ENCODE measurements at regions not wholly inside any gene's neighbourhood (a gene's known extent, or its start where the extent isn't known, plus 50 kb on each side); places are given as distances from the start of the nearest gene placed in this dataset.
"Not testable (repeated sequence)": the region's sequence is repeated elsewhere in the genome, so short reads cannot be mapped to it uniquely, and the experiment has no call there.

- no peak for DNase-seq
- H3K36me3 ChIP-seq (replicated peaks), result no peaks in the 10 kb centered on the region
- TF ChIP-seq, protein P1, sequence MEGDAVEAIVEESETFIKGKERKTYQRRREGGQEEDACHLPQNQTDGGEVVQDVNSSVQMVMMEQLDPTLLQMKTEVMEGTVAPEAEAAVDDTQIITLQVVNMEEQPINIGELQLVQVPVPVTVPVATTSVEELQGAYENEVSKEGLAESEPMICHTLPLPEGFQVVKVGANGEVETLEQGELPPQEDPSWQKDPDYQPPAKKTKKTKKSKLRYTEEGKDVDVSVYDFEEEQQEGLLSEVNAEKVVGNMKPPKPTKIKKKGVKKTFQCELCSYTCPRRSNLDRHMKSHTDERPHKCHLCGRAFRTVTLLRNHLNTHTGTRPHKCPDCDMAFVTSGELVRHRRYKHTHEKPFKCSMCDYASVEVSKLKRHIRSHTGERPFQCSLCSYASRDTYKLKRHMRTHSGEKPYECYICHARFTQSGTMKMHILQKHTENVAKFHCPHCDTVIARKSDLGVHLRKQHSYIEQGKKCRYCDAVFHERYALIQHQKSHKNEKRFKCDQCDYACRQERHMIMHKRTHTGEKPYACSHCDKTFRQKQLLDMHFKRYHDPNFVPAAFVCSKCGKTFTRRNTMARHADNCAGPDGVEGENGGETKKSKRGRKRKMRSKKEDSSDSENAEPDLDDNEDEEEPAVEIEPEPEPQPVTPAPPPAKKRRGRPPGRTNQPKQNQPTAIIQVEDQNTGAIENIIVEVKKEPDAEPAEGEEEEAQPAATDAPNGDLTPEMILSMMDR (IDR thresholded peaks at IDR 0.05; ENCODE audit: low read depth, low read length, missing control alignments), result no peak
- in situ Hi-C loops (cut with HindIII; ENCODE audit: low pct_ligation_motif_present, low sequenced_read_pairs), result no loop called here
- no peak overlapping the region for H3K4me3 ChIP-seq (ENCODE audit: low read depth, low read length)
- no peak overlapping the region for H3K27ac ChIP-seq
- no peaks in the 10 kb centered on the region for H3K27me3 ChIP-seq (replicated peaks)
Measured at GRCh38 chr14:34050606-34051005, 99.7 kb upstream of the EGLN3 start.

GRCh38 chr14:34049790-34050189 lies 98.9 kb upstream of the EGLN3 start:
- in situ Hi-C loops (cut with HindIII; ENCODE audit: low pct_ligation_motif_present, low sequenced_read_pairs), result no loop called here
- no peak overlapping the region for H3K27ac ChIP-seq
- H3K4me3 ChIP-seq (ENCODE audit: low read depth, low read length), result no peak overlapping the region
- TF ChIP-seq, protein P1 (IDR thresholded peaks at IDR 0.05; ENCODE audit: low read depth, low read length, missing control alignments), result no peak
- no peaks in the 10 kb centered on the region for H3K27me3 ChIP-seq (replicated peaks)
- no peak for DNase-seq
- H3K36me3 ChIP-seq (replicated peaks), result no peaks in the 10 kb centered on the region

DNA sequence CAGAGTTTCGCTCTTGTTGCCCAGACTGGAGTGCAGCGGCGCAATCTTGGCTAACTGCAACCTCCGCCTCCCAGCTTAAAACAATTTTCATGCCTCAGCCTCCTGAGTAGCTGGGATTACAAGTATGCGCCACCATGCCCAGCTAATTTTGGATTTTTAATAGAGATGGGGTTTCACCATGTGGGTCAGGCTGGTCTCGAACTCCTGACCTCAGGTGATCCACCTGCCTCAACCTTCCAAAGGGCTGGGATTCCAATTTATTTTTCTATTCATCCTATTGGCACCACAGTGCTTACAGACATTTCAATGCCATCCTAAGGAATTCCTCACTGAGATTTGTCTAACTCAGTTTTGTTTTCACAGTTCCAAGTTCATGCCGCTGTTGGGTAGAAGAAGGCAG lies 98.3 kb upstream of the EGLN3 start:
- H3K36me3 ChIP-seq (replicated peaks); DNase-seq; H3K4me3 ChIP-seq (ENCODE audit: low read depth, low read length); H3K27me3 ChIP-seq (replicated peaks); in situ Hi-C loops (cut with HindIII; ENCODE audit: low pct_ligation_motif_present, low sequenced_read_pairs); H3K27ac ChIP-seq: not testable (repeated sequence)

- no peaks in the 10 kb centered on the region for H3K36me3 ChIP-seq (replicated peaks)
- no peak overlapping the region for H3K4me3 ChIP-seq (ENCODE audit: low read depth, low read length)
- TF ChIP-seq, protein P1 (IDR thresholded peaks at IDR 0.05; ENCODE audit: low read depth, low read length, missing control alignments), result no peak
- no peaks in the 10 kb centered on the region for H3K27me3 ChIP-seq (replicated peaks)
- no peak overlapping the region for H3K27ac ChIP-seq
- no peak for DNase-seq
- in situ Hi-C loops (cut with HindIII; ENCODE audit: low pct_ligation_motif_present, low sequenced_read_pairs), result no loop called here
Measured at GRCh38 chr14:34046799-34047520, 96.1 kb upstream of the EGLN3 start.

GRCh38 chr14:34044666-34045306 lies 93.9 kb upstream of the EGLN3 start:
- in situ Hi-C loops (cut with HindIII; ENCODE audit: low pct_ligation_motif_present, low sequenced_read_pairs), result no loop called here
- TF ChIP-seq, protein P1 (IDR thresholded peaks at IDR 0.05; ENCODE audit: low read depth, low read length, missing control alignments), result no peak
- Histone ChIP-seq H3K4me3 (ENCODE audit: low read depth, low read length) (no peak overlapping the region), H3K27ac (no peak overlapping the region), H3K27me3 (replicated peaks) (no peaks in the 10 kb centered on the region), H3K36me3 (replicated peaks) (no peaks in the 10 kb centered on the region)
- DNase-seq, result no peak

DNA sequence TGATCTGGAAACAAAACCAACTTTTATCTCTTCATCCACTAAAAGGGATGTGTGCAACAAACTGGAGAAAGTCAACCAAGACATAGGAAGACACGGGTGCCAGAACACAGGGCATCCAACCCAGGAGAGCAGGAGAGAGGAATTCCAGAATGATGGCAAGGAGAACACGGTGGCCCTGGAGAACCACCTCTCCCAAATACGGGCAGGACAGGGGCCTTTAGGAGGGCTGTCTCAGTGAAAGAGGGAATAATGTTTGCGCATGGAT lies 93.4 kb upstream of the EGLN3 start:
- Histone ChIP-seq H3K27ac (no peak overlapping the region), H3K4me3 (ENCODE audit: low read depth, low read length) (no peak overlapping the region), H3K36me3 (replicated peaks) (no peaks in the 10 kb centered on the region), H3K27me3 (replicated peaks) (no peaks in the 10 kb centered on the region)
- no peak for DNase-seq
- TF ChIP-seq, protein P1 (IDR thresholded peaks at IDR 0.05; ENCODE audit: low read depth, low read length, missing control alignments), result no peak
- in situ Hi-C loops (cut with HindIII; ENCODE audit: low pct_ligation_motif_present, low sequenced_read_pairs), result no loop called here

All from brain microvascular endothelial cell (primary cell).